ENCODE measurements at regions not wholly inside any gene's neighbourhood (a gene's known extent, or its start where the extent isn't known, plus 50 kb on each side); places are given as distances from the start of the nearest gene placed in this dataset.
A peak's percentile ranks its signal among the peaks of the same experiment; 100 is the strongest.
"Not testable (repeated sequence)": the region's sequence is repeated elsewhere in the genome, so short reads cannot be mapped to it uniquely, and the experiment has no call there.

DNA sequence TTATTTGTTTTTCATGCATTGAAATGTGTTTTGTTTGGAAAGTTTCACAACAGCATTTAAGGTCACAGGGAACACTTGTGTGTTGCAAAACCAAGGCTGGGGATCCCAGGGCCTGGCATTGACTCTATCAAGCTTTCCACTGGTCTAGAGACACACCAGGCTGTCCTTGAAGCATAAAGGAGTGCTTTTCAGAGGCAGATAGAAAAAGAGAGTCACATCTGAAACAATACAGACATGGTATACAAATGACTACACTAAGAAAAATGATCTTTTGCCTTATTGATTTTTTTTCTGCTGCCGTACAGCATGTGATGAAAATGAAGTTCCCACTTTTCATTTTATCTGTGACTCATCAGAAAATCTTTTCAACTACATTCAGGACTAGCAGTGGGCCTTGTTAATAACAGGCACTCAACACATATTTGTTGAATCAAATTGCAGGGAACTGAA is 61.9 kb upstream of the ZCCHC2 start:
- ATAC-seq (peak; percentile 31; the same call in 1 of the 2 replicates), DNase-seq (peak; percentile 18)
- H2AFZ ChIP-seq (ENCODE audit: low read length) = no peak overlapping the region
- ChIA-PET CTCF (no interaction called here), POLR2A (ENCODE audit: unreplicated experiment) (interaction anchor here (0.7 kb wide), 1 partner anchor 23 kb away, joined by 5 read pairs; no protein-coding TSS in a partner anchor)
- no peaks in the 10 kb centered on the region for H3K36me3 ChIP-seq (ENCODE audit: low read depth, low read length)
- intact Hi-C loops (cut with micrococcal nuclease) = no loop called here
- no peaks in the 10 kb centered on the region for H4K20me1 ChIP-seq (ENCODE audit: low read length)
- no peak overlapping the region for H3K27ac ChIP-seq (ENCODE audit: low read length)
- H3K79me2 ChIP-seq (ENCODE audit: low read length) = no peaks in the 10 kb centered on the region
- H3K4me1 ChIP-seq (ENCODE audit: insufficient read depth, low read length) = no peaks in the 10 kb centered on the region; the same call in 1 of the 2 replicates
- no peak overlapping the region for H3K4me2 ChIP-seq (ENCODE audit: low read length)
- no peaks in the 10 kb centered on the region for H3F3A ChIP-seq (ENCODE audit: low read length, unreplicated experiment)
- no peak overlapping the region for H3K4me3 ChIP-seq (ENCODE audit: low read length)
- BruUV-seq (replicated peaks) = no TSS peak
- H3K27me3 ChIP-seq (ENCODE audit: low read length) = no peaks in the 10 kb centered on the region
- H3K9me2 ChIP-seq (replicated peaks; ENCODE audit: low read length) = no peaks in the 10 kb centered on the region
- no peaks in the 10 kb centered on the region for H3K9me3 ChIP-seq (ENCODE audit: low read length)
- H3K9ac ChIP-seq (ENCODE audit: low read length) = no peak overlapping the region
- TF ChIP-seq EZH2 (IDR thresholded peaks at IDR 0.05; ENCODE audit: low read length, unreplicated experiment) (no peak), EZH2phosphoT487 (IDR thresholded peaks at IDR 0.05; ENCODE audit: borderline replicate concordance, low read length) (no peak)
- TF ChIP-seq, protein P1, sequence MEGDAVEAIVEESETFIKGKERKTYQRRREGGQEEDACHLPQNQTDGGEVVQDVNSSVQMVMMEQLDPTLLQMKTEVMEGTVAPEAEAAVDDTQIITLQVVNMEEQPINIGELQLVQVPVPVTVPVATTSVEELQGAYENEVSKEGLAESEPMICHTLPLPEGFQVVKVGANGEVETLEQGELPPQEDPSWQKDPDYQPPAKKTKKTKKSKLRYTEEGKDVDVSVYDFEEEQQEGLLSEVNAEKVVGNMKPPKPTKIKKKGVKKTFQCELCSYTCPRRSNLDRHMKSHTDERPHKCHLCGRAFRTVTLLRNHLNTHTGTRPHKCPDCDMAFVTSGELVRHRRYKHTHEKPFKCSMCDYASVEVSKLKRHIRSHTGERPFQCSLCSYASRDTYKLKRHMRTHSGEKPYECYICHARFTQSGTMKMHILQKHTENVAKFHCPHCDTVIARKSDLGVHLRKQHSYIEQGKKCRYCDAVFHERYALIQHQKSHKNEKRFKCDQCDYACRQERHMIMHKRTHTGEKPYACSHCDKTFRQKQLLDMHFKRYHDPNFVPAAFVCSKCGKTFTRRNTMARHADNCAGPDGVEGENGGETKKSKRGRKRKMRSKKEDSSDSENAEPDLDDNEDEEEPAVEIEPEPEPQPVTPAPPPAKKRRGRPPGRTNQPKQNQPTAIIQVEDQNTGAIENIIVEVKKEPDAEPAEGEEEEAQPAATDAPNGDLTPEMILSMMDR (conservative IDR thresholded peaks at IDR 0.05; ENCODE audit: low read depth, low read length) = no peak

DNA sequence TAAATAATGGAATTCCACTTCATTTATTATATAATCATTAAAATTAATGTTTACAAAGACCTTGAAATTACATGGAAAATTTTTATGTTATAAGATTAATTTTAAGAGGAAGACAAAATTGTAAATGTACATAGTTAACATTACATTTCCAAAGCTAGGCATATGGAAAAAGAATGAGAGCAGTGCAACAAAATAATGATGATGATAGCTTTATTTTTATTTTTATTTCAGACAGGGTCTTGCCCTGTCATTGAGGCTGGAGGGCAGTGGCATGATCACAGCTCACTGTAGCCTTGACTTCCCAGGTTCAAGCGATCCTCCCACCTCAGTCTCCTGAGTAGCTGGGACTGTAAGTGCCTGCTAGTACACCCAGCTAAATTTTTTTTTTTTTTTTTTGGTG is 61.2 kb upstream of the ZCCHC2 start:
- DNase-seq = no peak

DNA sequence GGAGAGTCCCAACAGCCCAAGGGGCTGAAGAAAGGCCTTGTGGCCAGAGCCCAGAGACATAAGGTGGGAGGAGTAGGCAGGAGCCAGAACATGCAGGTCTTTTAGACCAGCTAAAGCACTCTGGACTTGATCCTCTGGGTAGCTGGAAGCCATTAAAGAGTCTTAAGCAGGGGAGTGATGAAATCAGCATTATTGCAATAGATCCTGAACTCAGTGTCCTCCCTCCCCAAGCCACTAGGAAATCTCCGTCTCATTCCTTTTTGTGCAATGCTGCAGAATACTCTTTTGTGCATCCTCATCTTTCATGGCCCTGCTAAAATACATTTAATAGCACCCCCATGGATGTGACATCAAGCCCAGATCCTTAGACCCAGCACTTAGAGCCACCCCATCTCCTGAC is 58.6 kb upstream of the ZCCHC2 start:
- H3K4me2 ChIP-seq (ENCODE audit: low read length) = no peak overlapping the region
- H3K9ac ChIP-seq (ENCODE audit: low read length) = no peak overlapping the region
- H3K79me2 ChIP-seq (ENCODE audit: low read length) = no peaks in the 10 kb centered on the region
- no peaks in the 10 kb centered on the region for H3K9me3 ChIP-seq (ENCODE audit: low read length)
- no peaks in the 10 kb centered on the region for H3F3A ChIP-seq (ENCODE audit: low read length, unreplicated experiment)
- POLR2A ChIA-PET (ENCODE audit: unreplicated experiment) = no interaction called here
- no peak overlapping the region for H3K27ac ChIP-seq (ENCODE audit: low read length)
- H3K4me1 ChIP-seq (ENCODE audit: insufficient read depth, low read length) = no peaks in the 10 kb centered on the region
- no peaks in the 10 kb centered on the region for H4K20me1 ChIP-seq (ENCODE audit: low read length)
- H3K9me2 ChIP-seq (replicated peaks; ENCODE audit: low read length) = no peaks in the 10 kb centered on the region
- H3K4me3 ChIP-seq (ENCODE audit: low read length) = no peak overlapping the region
- no peak for ATAC-seq
- no TSS peak for BruUV-seq (replicated peaks)
- H2AFZ ChIP-seq (ENCODE audit: low read length) = no peak overlapping the region
- DNase-seq = no peak
- no peaks in the 10 kb centered on the region for H3K27me3 ChIP-seq (ENCODE audit: low read length)
- intact Hi-C loops (cut with micrococcal nuclease) = no loop called here
- CTCF ChIA-PET = no interaction called here
- no peaks in the 10 kb centered on the region for H3K36me3 ChIP-seq (ENCODE audit: low read depth, low read length)
- TF ChIP-seq EZH2phosphoT487 (IDR thresholded peaks at IDR 0.05; ENCODE audit: borderline replicate concordance, low read length) = no peak
- no peak for TF ChIP-seq EZH2 (IDR thresholded peaks at IDR 0.05; ENCODE audit: low read length, unreplicated experiment)
- TF ChIP-seq, protein P1 (conservative IDR thresholded peaks at IDR 0.05; ENCODE audit: low read depth, low read length) = no peak

More for the DNA sequence above, 61.2 kb upstream of the ZCCHC2 start:
- no peak overlapping the region for H3K9ac ChIP-seq (ENCODE audit: low read length)
- no peaks in the 10 kb centered on the region for H3K9me2 ChIP-seq (replicated peaks; ENCODE audit: low read length)
- no peaks in the 10 kb centered on the region for H3K27me3 ChIP-seq (ENCODE audit: low read length)
- intact Hi-C loops (cut with micrococcal nuclease) = no loop called here
- no peaks in the 10 kb centered on the region for H3K9me3 ChIP-seq (ENCODE audit: low read length)
- ChIA-PET CTCF (no interaction called here), POLR2A (ENCODE audit: unreplicated experiment) (interaction anchor here (0.7 kb wide), 1 partner anchor 23 kb away, joined by 5 read pairs; no protein-coding TSS in a partner anchor)
- no peak overlapping the region for H3K4me3 ChIP-seq (ENCODE audit: low read length)
- H3K4me1 ChIP-seq (ENCODE audit: insufficient read depth, low read length) = no peaks in the 10 kb centered on the region; the same call in 1 of the 2 replicates
- H3F3A ChIP-seq (ENCODE audit: low read length, unreplicated experiment) = no peaks in the 10 kb centered on the region
- ATAC-seq = no peak
- H4K20me1 ChIP-seq (ENCODE audit: low read length) = no peaks in the 10 kb centered on the region
- H3K36me3 ChIP-seq (ENCODE audit: low read depth, low read length) = no peaks in the 10 kb centered on the region
- no peak overlapping the region for H2AFZ ChIP-seq (ENCODE audit: low read length)
- no peak overlapping the region for H3K4me2 ChIP-seq (ENCODE audit: low read length)
- H3K27ac ChIP-seq (ENCODE audit: low read length) = no peak overlapping the region
- no peaks in the 10 kb centered on the region for H3K79me2 ChIP-seq (ENCODE audit: low read length)
- TF ChIP-seq, protein P1 (conservative IDR thresholded peaks at IDR 0.05; ENCODE audit: low read depth, low read length) = no peak
- no peak for TF ChIP-seq EZH2phosphoT487 (IDR thresholded peaks at IDR 0.05; ENCODE audit: borderline replicate concordance, low read length)
- no peak for TF ChIP-seq EZH2 (IDR thresholded peaks at IDR 0.05; ENCODE audit: low read length, unreplicated experiment)
- BruUV-seq (replicated peaks) = no TSS peak

DNA sequence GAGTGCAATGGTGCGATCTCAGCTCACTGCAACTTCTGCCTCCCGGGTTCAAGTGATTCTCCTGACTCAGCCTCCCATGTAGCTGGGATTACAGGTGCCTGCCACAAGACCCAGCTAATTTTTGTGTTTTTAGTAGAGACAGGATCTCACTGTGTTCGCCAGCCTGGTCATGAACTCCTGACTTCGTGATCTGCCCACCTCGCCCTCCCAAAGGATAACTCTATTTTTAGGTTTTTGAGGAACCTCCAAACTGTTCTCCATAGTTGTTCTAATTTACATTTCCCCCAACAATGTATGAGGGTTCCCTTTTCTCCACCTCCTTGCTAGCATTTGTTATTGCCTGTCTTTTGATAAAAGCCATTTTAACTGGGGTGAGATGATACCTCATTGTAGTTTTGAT is 53.7 kb upstream of the ZCCHC2 start:
- H3K36me3 ChIP-seq (ENCODE audit: low read depth, low read length); POLR2A ChIA-PET (ENCODE audit: unreplicated experiment); H3K27me3 ChIP-seq (ENCODE audit: low read length); H3K9ac ChIP-seq (ENCODE audit: low read length); H3K27ac ChIP-seq (ENCODE audit: low read length); H3K4me2 ChIP-seq (ENCODE audit: low read length); H3K4me1 ChIP-seq (ENCODE audit: insufficient read depth, low read length); ATAC-seq; H3K9me2 ChIP-seq (replicated peaks; ENCODE audit: low read length); H3K9me3 ChIP-seq (ENCODE audit: low read length); H3F3A ChIP-seq (ENCODE audit: low read length, unreplicated experiment); CTCF ChIA-PET; H3K79me2 ChIP-seq (ENCODE audit: low read length); DNase-seq; H2AFZ ChIP-seq (ENCODE audit: low read length); intact Hi-C loops (cut with micrococcal nuclease); H3K4me3 ChIP-seq (ENCODE audit: low read length); BruUV-seq (replicated peaks); H4K20me1 ChIP-seq (ENCODE audit: low read length): not testable (repeated sequence)

All from PC-3 (cell line).